ENCODE measurements at regions not wholly inside any gene's neighbourhood (a gene's known extent, or its start where the extent isn't known, plus 50 kb on each side); places are given as distances from the start of the nearest gene placed in this dataset.

DNA sequence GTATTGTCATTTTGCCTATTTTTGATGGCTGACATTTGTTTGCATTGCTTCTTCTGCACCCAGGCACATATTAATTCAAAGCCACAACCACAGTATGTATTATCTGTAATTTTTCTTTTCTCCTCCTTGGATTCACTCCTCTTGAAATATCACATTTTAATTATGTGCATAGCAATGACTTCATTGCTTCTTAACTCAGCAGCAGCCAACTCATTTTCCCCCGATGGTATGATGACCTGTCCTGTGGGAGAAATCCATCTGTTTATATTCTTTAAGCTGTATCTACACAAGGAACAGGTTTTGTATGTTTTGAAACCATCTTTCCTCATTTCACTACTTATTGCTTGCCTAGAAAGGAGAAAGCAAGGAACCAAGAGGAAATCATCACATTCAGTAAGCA lies 588.8 kb downstream of the INHBA start:
- DNase-seq (ENCODE audit: low spot score): no peak
- no peak overlapping the region for H3K27ac ChIP-seq
- TF ChIP-seq, protein P1, sequence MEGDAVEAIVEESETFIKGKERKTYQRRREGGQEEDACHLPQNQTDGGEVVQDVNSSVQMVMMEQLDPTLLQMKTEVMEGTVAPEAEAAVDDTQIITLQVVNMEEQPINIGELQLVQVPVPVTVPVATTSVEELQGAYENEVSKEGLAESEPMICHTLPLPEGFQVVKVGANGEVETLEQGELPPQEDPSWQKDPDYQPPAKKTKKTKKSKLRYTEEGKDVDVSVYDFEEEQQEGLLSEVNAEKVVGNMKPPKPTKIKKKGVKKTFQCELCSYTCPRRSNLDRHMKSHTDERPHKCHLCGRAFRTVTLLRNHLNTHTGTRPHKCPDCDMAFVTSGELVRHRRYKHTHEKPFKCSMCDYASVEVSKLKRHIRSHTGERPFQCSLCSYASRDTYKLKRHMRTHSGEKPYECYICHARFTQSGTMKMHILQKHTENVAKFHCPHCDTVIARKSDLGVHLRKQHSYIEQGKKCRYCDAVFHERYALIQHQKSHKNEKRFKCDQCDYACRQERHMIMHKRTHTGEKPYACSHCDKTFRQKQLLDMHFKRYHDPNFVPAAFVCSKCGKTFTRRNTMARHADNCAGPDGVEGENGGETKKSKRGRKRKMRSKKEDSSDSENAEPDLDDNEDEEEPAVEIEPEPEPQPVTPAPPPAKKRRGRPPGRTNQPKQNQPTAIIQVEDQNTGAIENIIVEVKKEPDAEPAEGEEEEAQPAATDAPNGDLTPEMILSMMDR (conservative IDR thresholded peaks at IDR 0.05; ENCODE audit: low read depth): no peak
- CTCF ChIA-PET: interaction anchor here (0.6 kb wide), 1 partner anchor 913 kb away, joined by 3 read pairs; no protein-coding TSS in a partner anchor
- POLR2A ChIA-PET (ENCODE audit: low non-redundant PET): no interaction called here

DNA sequence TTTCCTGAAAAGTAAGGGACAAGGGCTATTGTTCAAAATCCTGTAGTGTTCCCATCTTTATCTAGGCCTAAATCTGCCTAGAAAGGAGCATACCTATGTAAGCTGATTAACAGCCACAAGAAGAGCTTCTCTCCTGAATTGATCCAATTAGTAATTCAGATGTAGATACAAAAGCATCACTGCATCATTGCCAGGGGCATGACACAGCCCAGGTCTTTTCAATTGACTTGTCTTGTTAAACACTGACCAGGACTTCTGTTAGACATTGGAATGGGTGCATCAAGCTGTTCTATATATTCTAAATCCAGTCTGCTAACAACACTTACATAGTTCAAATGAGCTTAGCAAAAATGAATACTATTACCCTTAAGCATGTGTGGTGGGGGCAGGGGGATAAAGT lies 589.2 kb downstream of the INHBA start:
- TF ChIP-seq, protein P1 (conservative IDR thresholded peaks at IDR 0.05; ENCODE audit: low read depth): no peak
- no peak for DNase-seq (ENCODE audit: low spot score)
- H3K27ac ChIP-seq: no peak overlapping the region
- ChIA-PET CTCF (no interaction called here), POLR2A (ENCODE audit: low non-redundant PET) (no interaction called here)

DNA sequence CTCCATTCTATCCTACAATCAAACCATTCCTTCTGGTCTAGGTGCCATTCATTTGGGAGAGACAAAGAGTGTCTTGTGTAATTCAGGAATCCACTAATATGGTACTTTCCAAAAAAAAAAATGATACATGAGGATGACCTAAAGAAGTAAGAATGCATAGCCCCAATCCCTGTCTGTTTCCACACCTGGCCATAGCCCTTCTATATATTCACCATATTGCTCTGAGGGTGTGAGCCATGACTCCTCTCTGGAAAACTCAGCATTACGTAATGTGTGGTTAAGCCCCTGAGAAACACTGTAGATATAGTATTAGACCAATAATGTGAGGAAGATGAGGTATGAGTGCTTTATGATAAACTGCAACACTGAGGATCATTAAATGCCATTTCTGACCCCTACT lies 592.7 kb downstream of the INHBA start:
- no peak overlapping the region for H3K27ac ChIP-seq
- ChIA-PET POLR2A (ENCODE audit: low non-redundant PET) (no interaction called here), CTCF (no interaction called here)
- TF ChIP-seq, protein P1 (conservative IDR thresholded peaks at IDR 0.05; ENCODE audit: low read depth): no peak
- DNase-seq (ENCODE audit: low spot score): peak; percentile 82

DNA sequence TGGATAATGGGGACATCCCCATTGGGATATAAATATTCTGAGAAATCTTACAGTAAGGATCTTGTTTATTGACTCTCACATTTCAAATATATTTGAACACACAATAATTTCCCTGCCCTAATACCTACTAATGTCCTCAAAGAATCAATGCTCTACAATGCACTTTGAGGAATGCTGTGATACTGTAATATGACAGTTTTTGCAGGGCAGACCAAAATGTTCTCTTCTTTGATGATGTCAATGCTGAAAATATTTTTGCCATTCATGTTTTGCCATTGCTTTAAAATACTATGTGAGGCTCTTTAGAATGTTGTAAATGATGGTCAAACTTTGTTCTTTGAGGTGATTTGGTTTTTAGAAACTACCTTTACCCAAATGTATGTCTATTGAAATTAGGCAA lies 594.1 kb downstream of the INHBA start:
- ChIA-PET POLR2A (ENCODE audit: low non-redundant PET) (no interaction called here), CTCF (no interaction called here)
- no peak for DNase-seq (ENCODE audit: low spot score)
- no peak overlapping the region for H3K27ac ChIP-seq
- TF ChIP-seq, protein P1 (conservative IDR thresholded peaks at IDR 0.05; ENCODE audit: low read depth): no peak

DNA sequence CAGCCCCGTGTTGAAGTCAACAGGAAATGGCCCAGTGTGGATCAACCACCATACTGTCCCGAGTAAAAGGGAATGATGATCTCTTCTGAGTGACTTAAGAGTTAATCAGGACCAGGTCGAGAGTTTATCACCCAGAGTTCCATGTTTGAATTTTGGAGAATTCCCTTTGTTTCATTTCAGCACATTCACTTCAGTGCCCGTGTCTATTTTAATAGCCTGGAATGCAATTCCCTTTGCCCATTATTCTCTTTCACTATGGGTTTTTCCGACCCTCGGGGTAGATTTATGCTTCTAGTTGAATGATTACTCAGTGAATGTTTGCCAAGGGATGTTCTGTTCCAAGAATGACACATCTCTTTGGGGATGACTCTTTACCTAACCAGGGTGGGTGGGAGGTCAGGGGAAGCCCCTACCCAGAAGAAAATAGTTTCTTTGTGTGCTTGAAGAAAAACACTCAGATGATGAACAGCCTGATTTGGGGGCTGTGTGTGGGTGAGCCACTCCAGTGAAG lies 594.9 kb downstream of the INHBA start:
- peak; percentile 90 for DNase-seq (ENCODE audit: low spot score)
- CTCF ChIA-PET: no interaction called here
- peak overlapping the region; percentile 95 for H3K27ac ChIP-seq
- TF ChIP-seq, protein P1 (conservative IDR thresholded peaks at IDR 0.05; ENCODE audit: low read depth): no peak
- POLR2A ChIA-PET (ENCODE audit: low non-redundant PET): interaction anchor here (0.9 kb wide), 1 partner anchor 973 kb away, joined by 3 read pairs; the partner anchor contains the start of gene SUGCT

DNA sequence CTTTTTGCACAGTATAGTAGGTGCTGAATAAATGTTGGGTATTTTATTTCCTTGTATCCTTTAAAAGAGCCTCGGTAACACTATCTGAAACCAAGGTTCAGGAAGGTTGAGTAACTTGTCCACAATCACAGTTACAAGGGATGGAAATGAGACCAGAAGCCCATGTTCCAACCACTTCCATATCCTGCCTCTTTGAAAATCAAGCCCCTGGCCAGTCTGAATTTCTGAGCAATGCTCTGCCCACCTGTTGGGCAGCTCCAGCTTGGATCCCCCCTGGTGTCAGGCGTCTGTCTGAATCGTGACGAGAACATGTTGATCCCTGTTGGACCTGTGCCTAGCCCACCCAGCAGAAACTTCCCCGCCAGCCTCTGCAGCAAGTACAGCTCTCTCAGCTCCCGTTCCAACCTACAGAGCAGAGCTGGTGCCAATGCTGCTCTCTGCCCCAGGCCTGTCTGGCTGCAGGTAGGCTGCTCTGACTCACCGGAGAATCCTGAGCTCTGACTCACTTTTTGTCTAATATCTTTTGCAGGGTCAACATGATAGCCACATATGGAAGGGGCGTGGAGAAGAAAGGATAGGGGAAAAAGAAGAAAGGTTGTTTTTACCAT lies 595.5 kb downstream of the INHBA start:
- CTCF ChIA-PET: no interaction called here
- TF ChIP-seq, protein P1 (conservative IDR thresholded peaks at IDR 0.05; ENCODE audit: low read depth): no peak
- H3K27ac ChIP-seq: peak overlapping the region; percentile 95
- POLR2A ChIA-PET (ENCODE audit: low non-redundant PET): interaction anchor here (0.9 kb wide), 1 partner anchor 973 kb away, joined by 3 read pairs; the partner anchor contains the start of gene SUGCT
- DNase-seq (ENCODE audit: low spot score): peak; percentile 97
